WTC11 (cell line): ENCODE measurements at regions not wholly inside any gene's neighbourhood (a gene's known extent, or its start where the extent isn't known, plus 50 kb on each side); places are given as distances from the start of the nearest gene placed in this dataset.

Experiments
- ATAC-seq: fragments of 200-7000 bp; cut with Tn5 transposase; 2 replicates; pipeline ENCODE4 v1.10.0; 2021; ENCODE audit warnings: mild to moderate bottlenecking, moderate library complexity
- CTCF ChIA-PET: fragments of 300-600 bp; sonication (Branson Sonifier 250); formaldehyde crosslinking; loops from one replicate; lab custom pipeline; 2021; ENCODE audit warnings: antibody characterized with exemption; lab: Charles Lee
- POLR2A ChIA-PET: fragments of 350-600 bp; sonication (Branson Sonifier 250); formaldehyde crosslinking; loops from one replicate; lab custom pipeline; 2021; ENCODE audit warnings: antibody characterized with exemption; lab: Charles Lee
- DNase-seq: peaks from one replicate; pipeline ENCODE4 v3.0.0; 2021; ENCODE audit warnings: low spot score
- H3K27ac Mint-ChIP-seq: 2 replicates; pipeline ENCODE4 v1.8.0; 2021; ENCODE audit warnings: mixed read lengths
- H3K27me3 Mint-ChIP-seq: 2 replicates; pipeline ENCODE4 v1.8.0; 2021; ENCODE audit warnings: low read depth, mild to moderate bottlenecking, moderate library complexity, mixed read lengths
- H3K36me3 Mint-ChIP-seq: 2 replicates; pipeline ENCODE4 v1.8.0; 2021; ENCODE audit warnings: mixed read lengths
- H3K4me1 Mint-ChIP-seq: 2 replicates; pipeline ENCODE4 v1.8.0; 2022; ENCODE audit warnings: mixed read lengths
- H3K4me3 Mint-ChIP-seq: 2 replicates; pipeline ENCODE4 v1.8.0; 2021; ENCODE audit warnings: mild to moderate bottlenecking, moderate library complexity, mixed read lengths
- H3K9me3 Mint-ChIP-seq: 2 replicates; pipeline ENCODE4 v1.8.0; 2021; ENCODE audit warnings: mixed read lengths
- CDX4 ChIP-seq: fragments of 250-450 bp; sonication (Bioruptor Pico); IDR thresholded peaks from 2 replicates; pipeline ENCODE4 v1.9.0; 2021; ENCODE audit warnings: moderate library complexity, mild to moderate bottlenecking, inconsistent platforms, borderline replicate concordance
- EMX1 ChIP-seq: fragments of 250-450 bp; sonication (Bioruptor Pico); IDR thresholded peaks from 2 replicates; pipeline ENCODE4 v1.8.0; 2021; ENCODE audit warnings: mild to moderate bottlenecking
- FOXJ3 ChIP-seq: sonication (generic); formaldehyde crosslinking; IDR thresholded peaks from 2 replicates; pipeline ENCODE4 v1.9.0; 2021; ENCODE audit warnings: missing genetic modification reagents, mild to moderate bottlenecking, borderline replicate concordance
- FOXK1 ChIP-seq: sonication (generic); formaldehyde crosslinking; IDR thresholded peaks from 2 replicates; pipeline ENCODE4 v1.8.0; 2022; ENCODE audit warnings: mild to moderate bottlenecking, moderate library complexity, missing genetic modification reagents
- NFE2L1 ChIP-seq: sonication (generic); formaldehyde crosslinking; IDR thresholded peaks from 2 replicates; pipeline ENCODE4 v1.8.1; 2023; ENCODE audit warnings: missing genetic modification reagents
- NR3C1 ChIP-seq: sonication (generic); formaldehyde crosslinking; conservative IDR thresholded peaks from 2 replicates; pipeline ENCODE4 v1.8.1; 2023; ENCODE audit warnings: low read depth, mild to moderate bottlenecking, missing genetic modification reagents
- PRRX2 ChIP-seq: fragments of 250-450 bp; sonication (Bioruptor Pico); IDR thresholded peaks from 2 replicates; pipeline ENCODE4 v1.8.0; 2021; ENCODE audit warnings: mild to moderate bottlenecking
- RELA ChIP-seq: sonication (generic); formaldehyde crosslinking; IDR thresholded peaks from 2 replicates; pipeline ENCODE4 v1.8.1; 2022; ENCODE audit warnings: missing genetic modification reagents, mild to moderate bottlenecking, borderline replicate concordance
- RORB ChIP-seq: fragments of 250-450 bp; sonication (Bioruptor Pico); IDR thresholded peaks from 2 replicates; pipeline ENCODE4 v1.9.0; 2021; ENCODE audit warnings: mild to moderate bottlenecking
- SP1 ChIP-seq: sonication (generic); formaldehyde crosslinking; conservative IDR thresholded peaks from 2 replicates; pipeline ENCODE4 v1.8.1; 2022; ENCODE audit warnings: missing genetic modification reagents
- TEAD4 ChIP-seq: sonication (generic); formaldehyde crosslinking; IDR thresholded peaks from 2 replicates; pipeline ENCODE4 v1.8.0; 2022; ENCODE audit warnings: mild to moderate bottlenecking, missing genetic modification reagents
- ZBTB43 ChIP-seq: sonication (generic); formaldehyde crosslinking; IDR thresholded peaks from 2 replicates; pipeline ENCODE4 v1.8.1; 2023; ENCODE audit warnings: mild to moderate bottlenecking, missing genetic modification reagents
- ZNF532 ChIP-seq: fragments of 250-450 bp; sonication (Bioruptor Pico); IDR thresholded peaks from 2 replicates; pipeline ENCODE4 v1.9.0; 2021; ENCODE audit warnings: mild to moderate bottlenecking, borderline replicate concordance
- ZSCAN18 ChIP-seq: fragments of 250-450 bp; sonication (Bioruptor Pico); IDR thresholded peaks from 2 replicates; pipeline ENCODE4 v2.1.2; 2022; ENCODE audit warnings: mild to moderate bottlenecking, moderate library complexity
- TF ChIP-seq, protein P1 (sequence below): sonication (generic); formaldehyde crosslinking; IDR thresholded peaks from 2 replicates; pipeline ENCODE4 v1.8.1; 2023; ENCODE audit warnings: mild to moderate bottlenecking, missing genetic modification reagents, moderate library complexity
- TF ChIP-seq, protein P2 (sequence below): sonication (generic); formaldehyde crosslinking; IDR thresholded peaks from 2 replicates; pipeline ENCODE4 v1.8.1; 2022; ENCODE audit warnings: mild to moderate bottlenecking, missing genetic modification reagents, moderate library complexity, borderline replicate concordance
- TF ChIP-seq, protein P3 (sequence below): sonication (generic); formaldehyde crosslinking; IDR thresholded peaks from 2 replicates; pipeline ENCODE4 v1.8.0; 2022; ENCODE audit warnings: missing genetic modification reagents
- TF ChIP-seq, protein P4 (sequence below): fragments of 250-450 bp; sonication (Bioruptor Pico); IDR thresholded peaks from 2 replicates; pipeline ENCODE4 v1.8.0; 2021; ENCODE audit warnings: mild to moderate bottlenecking

- TF ChIP-seq ZNF532 (no peak), NR3C1 (no peak), EMX1 (CRISPR knock-in tag) (no peak), ZSCAN18 (no peak), NFE2L1 (CRISPR knock-in tag) (no peak), SP1 (CRISPR knock-in tag) (no peak)
- TF ChIP-seq, protein P1, sequence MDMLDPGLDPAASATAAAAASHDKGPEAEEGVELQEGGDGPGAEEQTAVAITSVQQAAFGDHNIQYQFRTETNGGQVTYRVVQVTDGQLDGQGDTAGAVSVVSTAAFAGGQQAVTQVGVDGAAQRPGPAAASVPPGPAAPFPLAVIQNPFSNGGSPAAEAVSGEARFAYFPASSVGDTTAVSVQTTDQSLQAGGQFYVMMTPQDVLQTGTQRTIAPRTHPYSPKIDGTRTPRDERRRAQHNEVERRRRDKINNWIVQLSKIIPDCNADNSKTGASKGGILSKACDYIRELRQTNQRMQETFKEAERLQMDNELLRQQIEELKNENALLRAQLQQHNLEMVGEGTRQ (CRISPR knock-in tag) = no peak
- TF ChIP-seq, protein P2, sequence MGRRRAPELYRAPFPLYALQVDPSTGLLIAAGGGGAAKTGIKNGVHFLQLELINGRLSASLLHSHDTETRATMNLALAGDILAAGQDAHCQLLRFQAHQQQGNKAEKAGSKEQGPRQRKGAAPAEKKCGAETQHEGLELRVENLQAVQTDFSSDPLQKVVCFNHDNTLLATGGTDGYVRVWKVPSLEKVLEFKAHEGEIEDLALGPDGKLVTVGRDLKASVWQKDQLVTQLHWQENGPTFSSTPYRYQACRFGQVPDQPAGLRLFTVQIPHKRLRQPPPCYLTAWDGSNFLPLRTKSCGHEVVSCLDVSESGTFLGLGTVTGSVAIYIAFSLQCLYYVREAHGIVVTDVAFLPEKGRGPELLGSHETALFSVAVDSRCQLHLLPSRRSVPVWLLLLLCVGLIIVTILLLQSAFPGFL (CRISPR knock-in tag) = no peak
Observed at GRCh38 chr6:66277400-66277799, 570.4 kb upstream of the EYS start (continued).

DNA sequence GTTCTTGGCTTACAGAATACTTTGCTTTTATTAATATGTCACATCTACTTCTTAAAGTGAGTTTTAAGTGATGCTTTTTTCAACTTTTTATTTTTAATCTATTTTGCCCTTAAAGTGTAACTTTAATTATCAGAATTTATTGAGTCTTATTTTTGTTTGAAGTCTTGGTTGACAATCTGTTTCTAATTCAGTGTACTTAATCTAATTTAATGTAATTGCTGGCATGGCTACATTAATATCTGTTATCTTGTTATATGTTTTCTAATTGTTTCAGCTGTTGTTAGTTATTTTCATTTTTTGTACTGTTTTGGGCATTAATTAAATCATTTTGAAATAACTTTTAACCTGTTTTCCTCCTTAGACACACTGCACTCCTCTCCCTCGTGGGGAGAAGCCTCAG lies 558.7 kb upstream of the EYS start:
- Mint-ChIP-seq H3K36me3 (peaks cover 30% of the 10 kb centered on the region), H3K27ac (no peak overlapping the region), H3K27me3 (no peaks in the 10 kb centered on the region; the same call in 1 of the 2 replicates), H3K4me1 (peaks cover 4% of the 10 kb centered on the region; the same call in 1 of the 2 replicates), H3K9me3 (peaks cover 66% of the 10 kb centered on the region), H3K4me3 (no peak overlapping the region)
- CTCF ChIA-PET = no interaction called here
- DNase-seq (no peak), ATAC-seq (no peak)
- TF ChIP-seq RORB (CRISPR knock-in tag) (no peak), FOXK1 (CRISPR knock-in tag) (no peak), CDX4 (CRISPR knock-in tag) (no peak), TEAD4 (CRISPR knock-in tag) (no peak), RELA (CRISPR knock-in tag) (no peak), ZBTB43 (CRISPR knock-in tag) (no peak), PRRX2 (CRISPR knock-in tag) (no peak), FOXJ3 (no peak)
- TF ChIP-seq, protein P3, sequence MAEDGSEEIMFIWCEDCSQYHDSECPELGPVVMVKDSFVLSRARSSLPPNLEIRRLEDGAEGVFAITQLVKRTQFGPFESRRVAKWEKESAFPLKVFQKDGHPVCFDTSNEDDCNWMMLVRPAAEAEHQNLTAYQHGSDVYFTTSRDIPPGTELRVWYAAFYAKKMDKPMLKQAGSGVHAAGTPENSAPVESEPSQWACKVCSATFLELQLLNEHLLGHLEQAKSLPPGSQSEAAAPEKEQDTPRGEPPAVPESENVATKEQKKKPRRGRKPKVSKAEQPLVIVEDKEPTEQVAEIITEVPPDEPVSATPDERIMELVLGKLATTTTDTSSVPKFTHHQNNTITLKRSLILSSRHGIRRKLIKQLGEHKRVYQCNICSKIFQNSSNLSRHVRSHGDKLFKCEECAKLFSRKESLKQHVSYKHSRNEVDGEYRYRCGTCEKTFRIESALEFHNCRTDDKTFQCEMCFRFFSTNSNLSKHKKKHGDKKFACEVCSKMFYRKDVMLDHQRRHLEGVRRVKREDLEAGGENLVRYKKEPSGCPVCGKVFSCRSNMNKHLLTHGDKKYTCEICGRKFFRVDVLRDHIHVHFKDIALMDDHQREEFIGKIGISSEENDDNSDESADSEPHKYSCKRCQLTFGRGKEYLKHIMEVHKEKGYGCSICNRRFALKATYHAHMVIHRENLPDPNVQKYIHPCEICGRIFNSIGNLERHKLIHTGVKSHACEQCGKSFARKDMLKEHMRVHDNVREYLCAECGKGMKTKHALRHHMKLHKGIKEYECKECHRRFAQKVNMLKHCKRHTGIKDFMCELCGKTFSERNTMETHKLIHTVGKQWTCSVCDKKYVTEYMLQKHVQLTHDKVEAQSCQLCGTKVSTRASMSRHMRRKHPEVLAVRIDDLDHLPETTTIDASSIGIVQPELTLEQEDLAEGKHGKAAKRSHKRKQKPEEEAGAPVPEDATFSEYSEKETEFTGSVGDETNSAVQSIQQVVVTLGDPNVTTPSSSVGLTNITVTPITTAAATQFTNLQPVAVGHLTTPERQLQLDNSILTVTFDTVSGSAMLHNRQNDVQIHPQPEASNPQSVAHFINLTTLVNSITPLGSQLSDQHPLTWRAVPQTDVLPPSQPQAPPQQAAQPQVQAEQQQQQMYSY = no peak
- TF ChIP-seq, protein P4, sequence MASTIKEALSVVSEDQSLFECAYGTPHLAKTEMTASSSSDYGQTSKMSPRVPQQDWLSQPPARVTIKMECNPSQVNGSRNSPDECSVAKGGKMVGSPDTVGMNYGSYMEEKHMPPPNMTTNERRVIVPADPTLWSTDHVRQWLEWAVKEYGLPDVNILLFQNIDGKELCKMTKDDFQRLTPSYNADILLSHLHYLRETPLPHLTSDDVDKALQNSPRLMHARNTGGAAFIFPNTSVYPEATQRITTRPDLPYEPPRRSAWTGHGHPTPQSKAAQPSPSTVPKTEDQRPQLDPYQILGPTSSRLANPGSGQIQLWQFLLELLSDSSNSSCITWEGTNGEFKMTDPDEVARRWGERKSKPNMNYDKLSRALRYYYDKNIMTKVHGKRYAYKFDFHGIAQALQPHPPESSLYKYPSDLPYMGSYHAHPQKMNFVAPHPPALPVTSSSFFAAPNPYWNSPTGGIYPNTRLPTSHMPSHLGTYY (CRISPR knock-in tag) = no peak
- POLR2A ChIA-PET = no interaction called here
